ENCODE measurements at regions not wholly inside any gene's neighbourhood (a gene's known extent, or its start where the extent isn't known, plus 50 kb on each side); places are given as distances from the start of the nearest gene placed in this dataset.
"Not testable (repeated sequence)": the region's sequence is repeated elsewhere in the genome, so short reads cannot be mapped to it uniquely, and the experiment has no call there.

GRCh38 chr3:75394562-75395360 is 269.4 kb upstream of the FRG2C start:
- not testable (repeated sequence) for H3K4me3 ChIP-seq (replicated peaks; ENCODE audit: low read depth, low read length); H3K36me3 ChIP-seq (ENCODE audit: control insufficient read depth, insufficient read depth, low read length); H3K27me3 ChIP-seq (replicated peaks; ENCODE audit: control insufficient read depth, insufficient read depth, low read length); DNase-seq (ENCODE audit: extremely low read depth, insufficient read length)

GRCh38 chr3:75395580-75396315 is 268.4 kb upstream of the FRG2C start:
- DNase-seq (ENCODE audit: extremely low read depth, insufficient read length) = no peak
- TF ChIP-seq CTCF (IDR thresholded peaks at IDR 0.05; ENCODE audit: insufficient read depth, low read length, poor library complexity, severe bottlenecking) = no peak
- no peaks in the 10 kb centered on the region for H3K36me3 ChIP-seq (ENCODE audit: control insufficient read depth, insufficient read depth, low read length)
- no peak overlapping the region for H3K4me3 ChIP-seq (replicated peaks; ENCODE audit: low read depth, low read length)
- no peaks in the 10 kb centered on the region for H3K27me3 ChIP-seq (replicated peaks; ENCODE audit: control insufficient read depth, insufficient read depth, low read length)

GRCh38 chr3:75396316-75396802 is 267.8 kb upstream of the FRG2C start:
- H3K36me3 ChIP-seq (ENCODE audit: control insufficient read depth, insufficient read depth, low read length) = no peaks in the 10 kb centered on the region
- TF ChIP-seq CTCF (IDR thresholded peaks at IDR 0.05; ENCODE audit: insufficient read depth, low read length, poor library complexity, severe bottlenecking) = no peak
- H3K27me3 ChIP-seq (replicated peaks; ENCODE audit: control insufficient read depth, insufficient read depth, low read length) = no peaks in the 10 kb centered on the region
- no peak for DNase-seq (ENCODE audit: extremely low read depth, insufficient read length)
- H3K4me3 ChIP-seq (replicated peaks; ENCODE audit: low read depth, low read length) = no peak overlapping the region

- not testable (repeated sequence) for H3K36me3 ChIP-seq (ENCODE audit: control insufficient read depth, insufficient read depth, low read length); DNase-seq (ENCODE audit: extremely low read depth, insufficient read length); H3K4me3 ChIP-seq (replicated peaks; ENCODE audit: low read depth, low read length); H3K27me3 ChIP-seq (replicated peaks; ENCODE audit: control insufficient read depth, insufficient read depth, low read length)
Measured at GRCh38 chr3:75397486-75397885, 266.6 kb upstream of the FRG2C start.

GRCh38 chr3:75422101-75422945 is 241.8 kb upstream of the FRG2C start:
- TF ChIP-seq CTCF (IDR thresholded peaks at IDR 0.05; ENCODE audit: insufficient read depth, low read length, poor library complexity, severe bottlenecking) = peak; percentile 66
- H3K27me3 ChIP-seq (replicated peaks; ENCODE audit: control insufficient read depth, insufficient read depth, low read length); DNase-seq (ENCODE audit: extremely low read depth, insufficient read length); H3K4me3 ChIP-seq (replicated peaks; ENCODE audit: low read depth, low read length); H3K36me3 ChIP-seq (ENCODE audit: control insufficient read depth, insufficient read depth, low read length): not testable (repeated sequence)

GRCh38 chr3:75425379-75425778 is 238.7 kb upstream of the FRG2C start:
- not testable (repeated sequence) for H3K27me3 ChIP-seq (replicated peaks; ENCODE audit: control insufficient read depth, insufficient read depth, low read length); H3K4me3 ChIP-seq (replicated peaks; ENCODE audit: low read depth, low read length); H3K36me3 ChIP-seq (ENCODE audit: control insufficient read depth, insufficient read depth, low read length); DNase-seq (ENCODE audit: extremely low read depth, insufficient read length)

GRCh38 chr3:75427486-75427885 is 236.6 kb upstream of the FRG2C start:
- not testable (repeated sequence) for H3K27me3 ChIP-seq (replicated peaks; ENCODE audit: control insufficient read depth, insufficient read depth, low read length); H3K4me3 ChIP-seq (replicated peaks; ENCODE audit: low read depth, low read length); DNase-seq (ENCODE audit: extremely low read depth, insufficient read length); H3K36me3 ChIP-seq (ENCODE audit: control insufficient read depth, insufficient read depth, low read length)

- H3K27me3 ChIP-seq (replicated peaks; ENCODE audit: control insufficient read depth, insufficient read depth, low read length); H3K4me3 ChIP-seq (replicated peaks; ENCODE audit: low read depth, low read length); DNase-seq (ENCODE audit: extremely low read depth, insufficient read length); H3K36me3 ChIP-seq (ENCODE audit: control insufficient read depth, insufficient read depth, low read length): not testable (repeated sequence)
Measured at GRCh38 chr3:75427906-75428305, 236.2 kb upstream of the FRG2C start.
